HEK293 (cell line): ENCODE measurements at regions not wholly inside any gene's neighbourhood (a gene's known extent, or its start where the extent isn't known, plus 50 kb on each side); places are given as distances from the start of the nearest gene placed in this dataset.

Source experiments
- CTCF ChIP-seq: fragments of 450-650 bp; formaldehyde crosslinking; IDR thresholded peaks from 2 replicates; pipeline ENCODE4 v1.5.1; 2016; ENCODE audit warnings: missing biosample characterization, missing genetic modification characterization
- SP2 ChIP-seq: fragments of 450-650 bp; formaldehyde crosslinking; IDR thresholded peaks from 2 replicates; pipeline ENCODE4 v1.5.1; 2016; ENCODE audit warnings: missing biosample characterization, missing genetic modification characterization
- TRIM28 ChIP-seq: IDR thresholded peaks from 2 replicates; pipeline ENCODE4 v1.6.1; 2011; ENCODE audit warnings: low read length, control low read depth, borderline replicate concordance
- YY2 ChIP-seq: fragments of 450-650 bp; formaldehyde crosslinking; IDR thresholded peaks from 2 replicates; pipeline ENCODE4 v1.5.1; 2016; ENCODE audit warnings: missing biosample characterization, missing genetic modification characterization
- ZNF248 ChIP-seq: fragments of 450-650 bp; formaldehyde crosslinking; IDR thresholded peaks from 2 replicates; pipeline ENCODE4 v1.5.1; 2017; ENCODE audit warnings: missing biosample characterization, missing genetic modification characterization
- ZNF501 ChIP-seq: fragments of 450-650 bp; formaldehyde crosslinking; IDR thresholded peaks from 2 replicates; pipeline ENCODE4 v1.5.1; 2016; ENCODE audit warnings: missing biosample characterization, missing genetic modification characterization
- ZNF664 ChIP-seq: fragments of 450-650 bp; formaldehyde crosslinking; IDR thresholded peaks from 2 replicates; pipeline ENCODE4 v1.5.1; 2016; ENCODE audit warnings: missing biosample characterization, missing genetic modification characterization
- TF ChIP-seq, protein P1 (sequence below): fragments of 450-650 bp; formaldehyde crosslinking; IDR thresholded peaks from 2 replicates; pipeline ENCODE4 v1.5.1; 2016; ENCODE audit warnings: missing biosample characterization, missing genetic modification characterization
- TF ChIP-seq, protein P2 (sequence below): fragments of 450-650 bp; formaldehyde crosslinking; IDR thresholded peaks from 2 replicates; pipeline ENCODE4 v1.5.1; 2016; ENCODE audit warnings: missing biosample characterization, missing genetic modification characterization

DNA sequence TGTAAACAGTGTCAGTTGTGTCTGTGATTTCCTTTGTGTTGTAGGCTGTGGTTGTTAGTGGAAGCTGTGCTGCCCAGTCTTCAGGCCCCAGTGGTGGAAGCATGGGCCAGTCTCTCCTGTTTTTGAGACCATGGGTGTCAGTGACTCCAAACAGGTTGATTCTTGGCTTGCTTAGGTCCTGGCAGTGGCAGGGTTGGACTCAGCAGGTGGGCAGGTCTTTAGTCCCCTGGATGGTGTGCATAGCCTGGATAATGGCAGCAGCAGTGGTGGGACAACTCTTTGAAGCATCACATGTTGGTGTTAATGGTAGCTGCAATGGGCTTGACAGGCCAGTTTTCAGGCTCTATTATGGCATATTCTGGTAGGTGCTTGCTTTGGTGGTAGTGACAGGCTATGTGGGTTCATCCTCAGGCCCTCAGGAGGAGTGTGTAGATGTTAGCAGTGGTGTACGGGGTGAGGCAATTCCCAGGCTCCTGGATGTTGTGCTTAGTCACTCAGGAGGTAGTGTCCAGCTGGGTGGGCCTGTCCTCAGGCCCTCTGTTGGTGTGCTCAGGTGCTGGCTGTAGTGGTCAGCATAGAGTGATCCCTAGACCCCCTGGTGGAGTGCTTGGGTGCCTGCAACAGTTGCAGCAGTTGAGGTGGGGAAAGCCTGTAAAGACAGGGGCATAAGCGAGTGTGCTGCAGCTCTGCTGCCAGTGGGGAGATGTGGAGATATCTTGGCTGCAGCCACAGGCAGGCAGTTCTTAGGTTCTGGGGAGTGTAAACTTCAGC lies 596.7 kb downstream of the PDCD6IP start:
- TF ChIP-seq, protein P1, sequence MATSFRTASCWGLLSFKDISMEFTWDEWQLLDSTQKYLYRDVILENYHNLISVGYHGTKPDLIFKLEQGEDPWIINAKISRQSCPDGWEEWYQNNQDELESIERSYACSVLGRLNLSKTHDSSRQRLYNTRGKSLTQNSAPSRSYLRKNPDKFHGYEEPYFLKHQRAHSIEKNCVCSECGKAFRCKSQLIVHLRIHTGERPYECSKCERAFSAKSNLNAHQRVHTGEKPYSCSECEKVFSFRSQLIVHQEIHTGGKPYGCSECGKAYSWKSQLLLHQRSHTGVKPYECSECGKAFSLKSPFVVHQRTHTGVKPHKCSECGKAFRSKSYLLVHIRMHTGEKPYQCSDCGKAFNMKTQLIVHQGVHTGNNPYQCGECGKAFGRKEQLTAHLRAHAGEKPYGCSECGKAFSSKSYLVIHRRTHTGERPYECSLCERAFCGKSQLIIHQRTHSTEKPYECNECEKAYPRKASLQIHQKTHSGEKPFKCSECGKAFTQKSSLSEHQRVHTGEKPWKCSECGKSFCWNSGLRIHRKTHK (tag by site-specific recombination) = no peak
- TF ChIP-seq CTCF (tag by site-specific recombination) (no peak), ZNF248 (tag by site-specific recombination) (no peak), TRIM28 (no peak), ZNF664 (no peak), ZNF501 (tag by site-specific recombination) (no peak), YY2 (tag by site-specific recombination) (no peak), SP2 (tag by site-specific recombination) (no peak)
- TF ChIP-seq, protein P2, sequence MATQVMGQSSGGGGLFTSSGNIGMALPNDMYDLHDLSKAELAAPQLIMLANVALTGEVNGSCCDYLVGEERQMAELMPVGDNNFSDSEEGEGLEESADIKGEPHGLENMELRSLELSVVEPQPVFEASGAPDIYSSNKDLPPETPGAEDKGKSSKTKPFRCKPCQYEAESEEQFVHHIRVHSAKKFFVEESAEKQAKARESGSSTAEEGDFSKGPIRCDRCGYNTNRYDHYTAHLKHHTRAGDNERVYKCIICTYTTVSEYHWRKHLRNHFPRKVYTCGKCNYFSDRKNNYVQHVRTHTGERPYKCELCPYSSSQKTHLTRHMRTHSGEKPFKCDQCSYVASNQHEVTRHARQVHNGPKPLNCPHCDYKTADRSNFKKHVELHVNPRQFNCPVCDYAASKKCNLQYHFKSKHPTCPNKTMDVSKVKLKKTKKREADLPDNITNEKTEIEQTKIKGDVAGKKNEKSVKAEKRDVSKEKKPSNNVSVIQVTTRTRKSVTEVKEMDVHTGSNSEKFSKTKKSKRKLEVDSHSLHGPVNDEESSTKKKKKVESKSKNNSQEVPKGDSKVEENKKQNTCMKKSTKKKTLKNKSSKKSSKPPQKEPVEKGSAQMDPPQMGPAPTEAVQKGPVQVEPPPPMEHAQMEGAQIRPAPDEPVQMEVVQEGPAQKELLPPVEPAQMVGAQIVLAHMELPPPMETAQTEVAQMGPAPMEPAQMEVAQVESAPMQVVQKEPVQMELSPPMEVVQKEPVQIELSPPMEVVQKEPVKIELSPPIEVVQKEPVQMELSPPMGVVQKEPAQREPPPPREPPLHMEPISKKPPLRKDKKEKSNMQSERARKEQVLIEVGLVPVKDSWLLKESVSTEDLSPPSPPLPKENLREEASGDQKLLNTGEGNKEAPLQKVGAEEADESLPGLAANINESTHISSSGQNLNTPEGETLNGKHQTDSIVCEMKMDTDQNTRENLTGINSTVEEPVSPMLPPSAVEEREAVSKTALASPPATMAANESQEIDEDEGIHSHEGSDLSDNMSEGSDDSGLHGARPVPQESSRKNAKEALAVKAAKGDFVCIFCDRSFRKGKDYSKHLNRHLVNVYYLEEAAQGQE (tag by site-specific recombination) = no peak
